Omental fat pad (tissue), 3 donors: ENCODE measurements at regions not wholly inside any gene's neighbourhood (a gene's known extent, or its start where the extent isn't known, plus 50 kb on each side); places are given as distances from the start of the nearest gene placed in this dataset.

Experiments used
- ATAC-seq: fragments of 150-250 bp; one replicate; pipeline ENCODE4 v1.9.1; 2016; ENCODE audit warnings: mild to moderate bottlenecking, moderate library complexity; ENCODE audit not compliant: low FRiP score
- DNase-seq: peaks from one replicate; pipeline ENCODE4 v3.0.0-alpha.2; 2019; ENCODE audit warnings: low spot score
- TF ChIP-seq, protein P1 (sequence below), 3 donors: fragments of 450-650 bp; IDR thresholded peaks; one replicate each; pipeline ENCODE4 v1.5.1; 2016 to 2017; ENCODE audit warnings: antibody characterized with exemption in 3 of 3, mild to moderate bottlenecking in 3 of 3, moderate library complexity in 2 of 3

DNA sequence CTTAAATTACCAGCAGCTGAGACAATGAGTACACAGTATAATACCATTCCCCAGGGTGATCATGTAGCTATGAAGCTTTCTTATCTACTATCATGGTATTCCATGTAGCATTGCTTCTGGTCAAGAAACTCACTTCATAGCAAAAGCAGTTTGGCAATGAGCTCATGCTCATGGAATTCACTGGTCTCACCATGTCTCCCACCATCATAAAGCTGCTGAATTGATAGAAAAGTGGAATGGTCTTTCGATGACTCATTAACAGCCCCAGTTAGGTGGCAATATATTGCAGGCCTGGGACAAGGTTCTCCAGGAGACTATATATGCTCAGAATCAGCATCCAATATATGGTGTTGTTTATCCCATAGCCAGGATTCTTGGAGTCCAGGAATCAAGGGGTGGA is 553.7 kb downstream of the FOXG1 start:
- DNase-seq (no peak), ATAC-seq (no peak)

DNA sequence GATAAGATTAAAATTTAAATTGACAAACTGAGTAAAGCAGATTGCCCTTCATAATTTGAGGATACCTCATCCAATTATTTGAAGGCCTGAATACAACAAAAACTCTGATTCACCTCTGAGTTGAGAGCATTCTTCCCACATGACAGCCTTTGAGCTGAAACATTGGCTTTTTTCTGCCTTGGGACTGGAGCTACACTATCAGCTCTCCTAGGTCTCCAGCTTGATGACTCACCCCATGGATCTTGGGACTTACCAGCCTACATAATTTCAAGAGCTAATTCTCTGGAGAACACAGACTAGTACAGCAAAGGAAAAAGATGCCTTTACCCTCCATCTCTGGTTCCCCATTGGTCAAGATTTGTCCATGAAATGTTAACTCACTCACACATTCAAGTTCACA is 555.1 kb downstream of the FOXG1 start:
- no peak for DNase-seq
- TF ChIP-seq, protein P1, sequence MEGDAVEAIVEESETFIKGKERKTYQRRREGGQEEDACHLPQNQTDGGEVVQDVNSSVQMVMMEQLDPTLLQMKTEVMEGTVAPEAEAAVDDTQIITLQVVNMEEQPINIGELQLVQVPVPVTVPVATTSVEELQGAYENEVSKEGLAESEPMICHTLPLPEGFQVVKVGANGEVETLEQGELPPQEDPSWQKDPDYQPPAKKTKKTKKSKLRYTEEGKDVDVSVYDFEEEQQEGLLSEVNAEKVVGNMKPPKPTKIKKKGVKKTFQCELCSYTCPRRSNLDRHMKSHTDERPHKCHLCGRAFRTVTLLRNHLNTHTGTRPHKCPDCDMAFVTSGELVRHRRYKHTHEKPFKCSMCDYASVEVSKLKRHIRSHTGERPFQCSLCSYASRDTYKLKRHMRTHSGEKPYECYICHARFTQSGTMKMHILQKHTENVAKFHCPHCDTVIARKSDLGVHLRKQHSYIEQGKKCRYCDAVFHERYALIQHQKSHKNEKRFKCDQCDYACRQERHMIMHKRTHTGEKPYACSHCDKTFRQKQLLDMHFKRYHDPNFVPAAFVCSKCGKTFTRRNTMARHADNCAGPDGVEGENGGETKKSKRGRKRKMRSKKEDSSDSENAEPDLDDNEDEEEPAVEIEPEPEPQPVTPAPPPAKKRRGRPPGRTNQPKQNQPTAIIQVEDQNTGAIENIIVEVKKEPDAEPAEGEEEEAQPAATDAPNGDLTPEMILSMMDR (IDR thresholded peaks at IDR 0.05), result no peak
- ATAC-seq, result no peak

More for the DNA sequence above, 553.7 kb downstream of the FOXG1 start:
- TF ChIP-seq, protein P1 (IDR thresholded peaks at IDR 0.05), result no peak

DNA sequence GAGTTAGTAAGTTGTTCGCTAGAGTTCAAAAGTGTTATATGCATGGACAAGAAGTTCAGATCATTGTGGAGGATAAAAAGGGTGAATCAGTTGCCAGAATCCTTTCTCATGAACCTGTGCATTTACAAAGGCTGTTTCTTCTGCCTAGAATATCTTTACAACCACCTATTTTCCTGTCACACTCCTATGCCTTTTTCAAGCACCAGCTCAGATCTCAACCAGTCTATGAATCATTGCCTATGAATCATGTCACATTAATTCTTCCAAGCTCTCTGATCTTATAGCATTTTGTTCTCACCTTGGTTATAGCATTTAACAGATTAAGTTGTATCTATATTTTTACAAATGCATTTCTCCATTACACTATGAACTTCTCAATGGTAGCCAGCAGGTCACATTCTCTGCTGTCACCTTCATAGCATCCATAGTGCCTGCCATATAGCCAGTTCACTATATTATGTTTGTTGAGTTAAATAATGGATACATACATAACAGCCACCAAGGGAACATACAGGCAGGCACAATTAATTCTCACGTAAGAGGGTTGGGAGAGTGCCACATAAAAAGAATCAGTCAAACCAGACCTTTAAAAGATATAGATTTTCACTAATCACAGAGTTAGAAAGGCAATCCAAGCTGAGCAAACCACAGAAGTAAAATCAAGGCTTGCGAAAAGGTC is 573.0 kb downstream of the FOXG1 start:
- no peak for ATAC-seq
- DNase-seq, result no peak
- TF ChIP-seq, protein P1 (IDR thresholded peaks at IDR 0.05), result no peak

DNA sequence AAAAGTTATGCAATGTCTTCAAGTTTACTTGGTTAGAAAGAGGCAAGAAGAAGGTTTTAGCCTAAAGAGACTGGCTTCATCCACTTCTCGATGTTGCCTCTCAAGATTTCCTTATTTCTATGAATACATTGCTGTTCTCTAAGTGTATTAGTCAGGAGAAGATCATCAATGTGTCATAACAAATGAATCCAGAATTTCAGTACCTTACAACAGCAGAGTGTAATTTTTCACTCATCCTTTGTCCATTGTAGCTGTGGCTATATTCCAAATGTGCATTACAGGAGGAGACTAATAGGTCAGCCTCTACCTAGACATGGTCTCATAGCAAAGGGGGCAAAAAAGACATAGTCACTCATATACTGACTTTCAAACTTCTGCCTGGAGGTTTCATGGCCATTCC is 579.1 kb downstream of the PRKD1 start:
- ATAC-seq (no peak), DNase-seq (no peak)
- TF ChIP-seq, protein P1 (IDR thresholded peaks at IDR 0.05), result no peak

DNA sequence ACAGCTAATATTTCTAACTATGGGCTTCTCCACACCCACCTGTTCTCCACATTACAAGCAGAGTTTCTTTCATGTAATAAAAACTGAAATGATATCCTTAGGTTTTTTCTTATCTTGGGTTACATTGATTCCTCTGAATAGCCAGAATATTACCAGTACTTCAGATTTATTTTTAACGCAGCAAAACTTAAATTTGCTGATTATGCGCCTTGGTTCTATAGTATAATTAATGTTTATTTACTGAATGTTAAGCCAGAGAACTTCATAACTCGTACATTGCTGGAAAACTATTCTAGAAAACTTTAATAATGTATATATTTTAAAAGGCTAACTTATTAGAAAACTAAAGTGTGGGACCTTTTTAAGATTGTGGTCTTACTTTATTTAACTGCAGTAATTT is 577.2 kb downstream of the PRKD1 start:
- TF ChIP-seq, protein P1 (IDR thresholded peaks at IDR 0.05), result no peak
- no peak for ATAC-seq
- no peak for DNase-seq

DNA sequence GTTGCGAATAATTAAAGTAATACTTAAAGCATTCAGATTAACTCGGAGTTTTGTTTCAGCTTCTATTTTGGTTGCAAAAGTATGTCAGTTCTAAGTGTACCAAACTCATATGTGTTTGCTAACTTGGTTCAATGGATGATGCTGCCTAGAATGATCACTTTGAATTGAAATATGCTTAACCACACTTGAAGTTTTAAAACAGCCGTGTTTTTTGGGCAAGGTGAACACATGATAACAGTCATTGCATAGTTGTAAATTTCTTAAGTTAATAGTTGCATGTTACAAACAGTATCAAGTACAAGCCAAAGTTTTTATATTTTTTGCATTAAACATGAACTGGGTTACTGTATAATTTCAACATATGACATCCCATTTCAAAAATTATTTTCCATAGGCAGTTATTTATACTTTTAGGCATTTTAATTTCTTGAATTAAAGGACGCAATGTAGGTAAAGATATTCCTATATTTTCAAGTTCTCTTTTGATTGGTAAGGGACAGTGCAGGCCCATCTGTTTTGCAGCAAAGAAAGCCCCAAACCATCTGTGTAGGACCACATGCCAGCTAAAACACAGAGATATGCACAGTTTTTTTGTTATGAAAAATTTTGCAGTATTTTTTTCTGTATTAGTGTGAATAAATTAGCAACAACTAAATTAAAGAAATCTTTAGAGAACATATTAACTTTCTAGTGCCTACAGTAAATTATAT is 575.5 kb downstream of the PRKD1 start:
- DNase-seq, result no peak
- ATAC-seq, result no peak

More for the DNA sequence above, 575.5 kb downstream of the PRKD1 start:
- TF ChIP-seq, protein P1 (IDR thresholded peaks at IDR 0.05), result no peak
